Right atrium auricular region (tissue), 2 donors: ENCODE measurements at regions not wholly inside any gene's neighbourhood (a gene's known extent, or its start where the extent isn't known, plus 50 kb on each side); places are given as distances from the start of the nearest gene placed in this dataset.

ENCODE experiments used
- DNase-seq: peaks from one replicate; pipeline ENCODE4 v3.0.0-alpha.2; 2019; ENCODE audit warnings: low spot score
- H3K27ac ChIP-seq, 2 donors: fragments of 200-600 bp; sonication (generic); 1 replicate in 1 of 2; 2 replicates in 1 of 2; pipeline ENCODE4 v1.5.1; 2016 to 2019
- H3K27me3 ChIP-seq, 2 donors: fragments of 200-600 bp; sonication (generic); one replicate each; pipeline versions ENCODE4 v1.5.1 to v1.6.0; 2017 to 2019
- H3K36me3 ChIP-seq: fragments of 200-600 bp; sonication (generic); one replicate; pipeline ENCODE4 v1.5.1; 2016
- H3K4me1 ChIP-seq, 2 donors: fragments of 200-600 bp; sonication (generic); one replicate each; pipeline versions ENCODE4 v1.5.1 to v1.6.0; 2017 to 2019
- H3K4me3 ChIP-seq, 2 donors: fragments of 200-600 bp; sonication (generic); 1 replicate in 1 of 2; 2 replicates in 1 of 2; pipeline ENCODE4 v1.5.1; 2017 to 2019; ENCODE audit warnings: mild to moderate bottlenecking in 1 of 2, moderate library complexity in 1 of 2
- H3K9me3 ChIP-seq, 2 donors: fragments of 200-600 bp; sonication (generic); one replicate each; pipeline ENCODE4 v1.5.1; 2019
- TF ChIP-seq, protein P1 (sequence below), 2 donors: fragments of 200-600 bp; sonication (generic); IDR thresholded peaks; one replicate each; pipeline ENCODE4 v1.5.1; 2019; ENCODE audit warnings: antibody characterized with exemption in 2 of 2

DNA sequence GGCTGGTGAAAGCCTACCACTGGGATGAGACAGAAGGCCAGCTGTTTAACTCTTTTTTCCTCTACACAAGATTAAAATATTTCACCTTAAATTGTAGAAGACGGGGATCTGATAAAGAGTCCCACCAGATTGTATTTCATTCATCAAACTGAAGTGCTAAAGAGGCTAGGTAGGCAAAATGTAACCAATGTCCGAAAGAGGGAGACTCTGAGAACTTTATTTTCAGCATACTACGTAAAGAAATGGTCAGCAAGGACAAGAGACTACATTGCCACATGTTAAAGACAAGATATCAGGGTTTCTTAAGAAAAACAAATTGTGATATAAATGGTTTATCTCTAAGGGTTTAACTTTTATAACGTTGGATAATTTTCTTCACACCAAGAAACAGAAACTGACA, 71.6 kb upstream of the INPP4B start:
- Histone ChIP-seq H3K4me1 (no peaks in the 10 kb centered on the region), H3K27me3 (no peaks in the 10 kb centered on the region), H3K36me3 (no peaks in the 10 kb centered on the region), H3K4me3 (no peak overlapping the region), H3K9me3 (no peaks in the 10 kb centered on the region), H3K27ac (no peak overlapping the region)
- TF ChIP-seq, protein P1, sequence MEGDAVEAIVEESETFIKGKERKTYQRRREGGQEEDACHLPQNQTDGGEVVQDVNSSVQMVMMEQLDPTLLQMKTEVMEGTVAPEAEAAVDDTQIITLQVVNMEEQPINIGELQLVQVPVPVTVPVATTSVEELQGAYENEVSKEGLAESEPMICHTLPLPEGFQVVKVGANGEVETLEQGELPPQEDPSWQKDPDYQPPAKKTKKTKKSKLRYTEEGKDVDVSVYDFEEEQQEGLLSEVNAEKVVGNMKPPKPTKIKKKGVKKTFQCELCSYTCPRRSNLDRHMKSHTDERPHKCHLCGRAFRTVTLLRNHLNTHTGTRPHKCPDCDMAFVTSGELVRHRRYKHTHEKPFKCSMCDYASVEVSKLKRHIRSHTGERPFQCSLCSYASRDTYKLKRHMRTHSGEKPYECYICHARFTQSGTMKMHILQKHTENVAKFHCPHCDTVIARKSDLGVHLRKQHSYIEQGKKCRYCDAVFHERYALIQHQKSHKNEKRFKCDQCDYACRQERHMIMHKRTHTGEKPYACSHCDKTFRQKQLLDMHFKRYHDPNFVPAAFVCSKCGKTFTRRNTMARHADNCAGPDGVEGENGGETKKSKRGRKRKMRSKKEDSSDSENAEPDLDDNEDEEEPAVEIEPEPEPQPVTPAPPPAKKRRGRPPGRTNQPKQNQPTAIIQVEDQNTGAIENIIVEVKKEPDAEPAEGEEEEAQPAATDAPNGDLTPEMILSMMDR (IDR thresholded peaks at IDR 0.05) = no peak
- DNase-seq = no peak

DNA sequence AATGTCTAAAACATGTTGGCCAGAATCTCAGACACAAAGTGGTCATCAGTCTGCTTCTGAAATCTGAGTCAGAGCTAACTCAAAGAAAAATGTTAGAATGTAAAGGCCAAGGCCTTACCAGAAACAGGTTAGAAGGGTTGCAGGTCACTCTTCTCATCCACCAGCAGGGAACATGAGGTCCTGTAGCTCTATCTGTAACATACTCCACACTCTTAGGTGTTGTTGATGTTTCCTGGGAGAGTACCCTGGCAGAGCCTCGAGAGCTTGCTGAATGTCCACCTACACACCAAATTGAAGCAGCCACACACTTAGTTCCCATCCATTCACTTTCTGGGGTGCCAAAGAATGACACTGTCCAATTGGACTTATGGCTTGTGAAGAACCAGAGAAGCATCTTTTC, 76.6 kb upstream of the INPP4B start:
- Histone ChIP-seq H3K36me3 (no peaks in the 10 kb centered on the region), H3K27ac (peak overlapping the region in 1 of 2 donors; percentile 19), H3K4me3 (no peak overlapping the region), H3K9me3 (no peaks in the 10 kb centered on the region), H3K4me1 (no peaks in the 10 kb centered on the region), H3K27me3 (no peaks in the 10 kb centered on the region)
- TF ChIP-seq, protein P1 (IDR thresholded peaks at IDR 0.05) = no peak
- no peak for DNase-seq

DNA sequence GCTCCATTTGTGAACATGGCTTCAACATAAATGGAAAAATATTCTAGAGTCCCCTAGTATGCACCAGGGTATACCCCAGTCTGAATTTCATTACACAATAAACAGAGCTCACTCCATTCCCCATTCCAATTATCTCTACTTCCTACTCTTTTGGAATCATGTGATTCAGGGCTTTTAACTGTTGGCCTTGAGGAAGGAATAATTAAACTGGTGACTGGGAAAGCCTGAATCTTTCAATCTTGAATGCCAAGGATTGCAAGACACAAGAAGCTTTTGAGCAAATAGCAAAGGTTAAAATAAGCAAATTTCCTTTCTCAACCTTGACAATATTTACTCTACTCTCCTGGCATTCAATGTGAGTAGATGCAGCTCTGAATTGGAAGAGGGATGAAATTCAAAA, 77.5 kb upstream of the INPP4B start:
- no peak overlapping the region for H3K4me3 ChIP-seq
- no peaks in the 10 kb centered on the region for H3K27me3 ChIP-seq
- no peaks in the 10 kb centered on the region for H3K36me3 ChIP-seq
- no peak for DNase-seq
- H3K9me3 ChIP-seq = no peaks in the 10 kb centered on the region
- TF ChIP-seq, protein P1 (IDR thresholded peaks at IDR 0.05) = no peak
- no peaks in the 10 kb centered on the region for H3K4me1 ChIP-seq
- no peak overlapping the region for H3K27ac ChIP-seq

DNA sequence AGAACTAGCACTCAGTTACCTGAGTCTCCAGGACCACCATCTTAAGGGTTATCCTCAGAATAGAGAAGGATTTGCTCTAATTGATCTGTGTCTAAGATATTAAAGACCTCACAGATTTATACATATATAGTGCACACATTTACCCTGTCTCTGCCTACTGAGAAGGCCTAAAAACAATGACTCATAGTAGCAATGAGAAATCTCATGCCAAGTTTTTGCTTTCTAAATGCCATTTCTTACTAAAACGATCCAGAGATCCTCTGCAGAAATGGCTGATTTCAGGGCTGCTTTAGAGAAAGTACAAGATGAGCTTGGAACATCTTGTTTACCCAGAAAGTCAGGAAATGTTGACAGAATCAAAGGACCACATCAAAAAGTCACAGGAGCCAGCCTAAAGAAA, 79.1 kb upstream of the INPP4B start:
- DNase-seq = no peak
- H3K4me3 ChIP-seq = no peak overlapping the region
- H3K4me1 ChIP-seq = no peaks in the 10 kb centered on the region
- H3K36me3 ChIP-seq = no peaks in the 10 kb centered on the region
- no peaks in the 10 kb centered on the region for H3K27me3 ChIP-seq
- no peak overlapping the region for H3K27ac ChIP-seq
- TF ChIP-seq, protein P1 (IDR thresholded peaks at IDR 0.05) = no peak
- no peaks in the 10 kb centered on the region for H3K9me3 ChIP-seq

DNA sequence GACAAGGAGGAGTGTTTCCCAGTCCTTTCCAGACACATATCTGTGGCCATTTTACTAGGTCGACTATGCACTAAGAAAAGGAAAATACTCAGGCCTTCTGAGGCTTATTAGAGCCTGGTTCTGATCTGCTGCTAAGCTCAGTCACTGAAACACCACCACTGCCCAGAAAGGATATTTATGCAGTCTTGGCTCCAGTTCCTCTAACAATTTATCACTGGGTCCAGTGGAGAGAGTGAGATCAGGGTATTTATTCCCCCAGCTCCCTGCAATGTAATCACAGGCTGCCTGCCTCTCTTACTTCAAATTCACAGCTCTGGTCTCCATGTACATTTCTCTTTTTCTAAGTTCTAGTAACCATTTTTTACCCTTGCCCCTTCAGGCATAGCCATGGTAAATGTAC, 81.6 kb upstream of the INPP4B start:
- DNase-seq = no peak
- Histone ChIP-seq H3K36me3 (no peaks in the 10 kb centered on the region), H3K27ac (no peak overlapping the region), H3K9me3 (no peaks in the 10 kb centered on the region), H3K4me1 (no peaks in the 10 kb centered on the region), H3K27me3 (no peaks in the 10 kb centered on the region), H3K4me3 (no peak overlapping the region)
- TF ChIP-seq, protein P1 (IDR thresholded peaks at IDR 0.05) = no peak

DNA sequence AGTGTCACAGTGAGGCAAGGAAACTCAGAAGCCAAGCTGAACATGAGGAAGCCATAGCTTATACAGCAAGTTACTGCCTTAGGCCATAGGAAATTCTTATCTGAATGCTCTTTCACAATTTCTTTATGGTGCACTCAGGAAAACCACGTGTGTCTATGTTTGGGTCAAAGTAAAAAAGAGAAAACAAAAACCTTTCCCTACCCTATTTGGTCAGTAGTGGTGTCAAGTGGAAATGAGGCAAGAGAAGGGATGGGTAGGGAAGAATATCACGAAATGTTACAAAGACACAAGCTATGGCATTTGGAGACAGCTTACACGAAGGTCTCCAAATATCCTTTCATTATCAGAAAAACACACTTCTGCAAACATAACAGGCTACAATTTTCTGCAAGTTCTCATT, 83.4 kb upstream of the INPP4B start:
- no peak overlapping the region for H3K27ac ChIP-seq
- TF ChIP-seq, protein P1 (IDR thresholded peaks at IDR 0.05) = no peak
- DNase-seq = no peak
- H3K36me3 ChIP-seq = no peaks in the 10 kb centered on the region
- H3K27me3 ChIP-seq = no peaks in the 10 kb centered on the region
- H3K9me3 ChIP-seq = no peaks in the 10 kb centered on the region
- H3K4me3 ChIP-seq = no peak overlapping the region
- H3K4me1 ChIP-seq = no peaks in the 10 kb centered on the region
